ENCODE measurements at regions not wholly inside any gene's neighbourhood (a gene's known extent, or its start where the extent isn't known, plus 50 kb on each side); places are given as distances from the start of the nearest gene placed in this dataset.

DNA sequence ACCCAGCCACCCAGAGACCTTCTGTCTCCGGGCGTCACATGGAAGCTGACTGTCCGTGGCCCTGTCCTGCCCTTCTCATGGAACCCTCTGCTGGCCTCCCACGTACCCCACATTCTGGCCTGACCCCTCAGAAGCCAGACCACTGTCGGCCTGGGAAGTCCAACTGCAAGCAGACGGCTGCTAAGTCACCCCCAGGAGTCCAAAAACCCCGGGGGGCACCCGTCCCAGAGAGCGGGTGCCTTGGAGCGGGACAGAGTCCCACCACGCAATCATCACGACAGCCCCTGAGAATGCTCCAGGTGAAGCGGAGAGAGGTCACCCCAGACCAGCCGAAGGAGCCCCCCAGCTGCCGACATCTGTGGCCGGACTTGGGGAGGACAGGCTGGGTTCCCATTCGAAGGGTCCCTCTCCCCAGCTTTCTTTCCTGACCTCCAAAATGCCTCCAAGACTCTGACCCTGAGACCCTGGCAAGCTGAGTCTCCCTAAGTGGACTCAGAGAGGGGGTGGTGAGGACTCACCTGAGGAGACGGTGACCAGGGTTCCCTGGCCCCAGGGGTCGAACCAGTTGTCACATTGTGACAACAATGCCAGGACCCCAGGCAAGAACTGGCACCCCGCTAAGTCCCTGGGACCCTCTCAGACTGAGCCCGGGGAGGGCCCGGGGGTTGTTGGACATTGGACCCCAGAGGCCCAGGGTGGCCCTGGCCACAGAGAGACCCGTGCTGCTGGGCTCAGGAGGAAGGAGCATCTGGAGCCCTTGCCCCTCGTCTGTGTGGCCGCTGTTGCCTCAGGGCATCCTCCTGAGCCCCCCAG, 337.1 kb downstream of the TMEM121 start (continued):
- TF ChIP-seq RAD21 (IDR thresholded peaks at IDR 0.05 in 1 of 2, conservative IDR thresholded peaks at IDR 0.05 in 1 of 2; ENCODE audit: low read depth in 2 of 2, low read length in 2 of 2) (no peak), KDM4A (IDR thresholded peaks at IDR 0.05; ENCODE audit: low read depth, low read length, severe bottlenecking) (no peak), MAFK (IDR thresholded peaks at IDR 0.05; ENCODE audit: low read depth, low read length) (no peak)
- TF ChIP-seq, protein P1, sequence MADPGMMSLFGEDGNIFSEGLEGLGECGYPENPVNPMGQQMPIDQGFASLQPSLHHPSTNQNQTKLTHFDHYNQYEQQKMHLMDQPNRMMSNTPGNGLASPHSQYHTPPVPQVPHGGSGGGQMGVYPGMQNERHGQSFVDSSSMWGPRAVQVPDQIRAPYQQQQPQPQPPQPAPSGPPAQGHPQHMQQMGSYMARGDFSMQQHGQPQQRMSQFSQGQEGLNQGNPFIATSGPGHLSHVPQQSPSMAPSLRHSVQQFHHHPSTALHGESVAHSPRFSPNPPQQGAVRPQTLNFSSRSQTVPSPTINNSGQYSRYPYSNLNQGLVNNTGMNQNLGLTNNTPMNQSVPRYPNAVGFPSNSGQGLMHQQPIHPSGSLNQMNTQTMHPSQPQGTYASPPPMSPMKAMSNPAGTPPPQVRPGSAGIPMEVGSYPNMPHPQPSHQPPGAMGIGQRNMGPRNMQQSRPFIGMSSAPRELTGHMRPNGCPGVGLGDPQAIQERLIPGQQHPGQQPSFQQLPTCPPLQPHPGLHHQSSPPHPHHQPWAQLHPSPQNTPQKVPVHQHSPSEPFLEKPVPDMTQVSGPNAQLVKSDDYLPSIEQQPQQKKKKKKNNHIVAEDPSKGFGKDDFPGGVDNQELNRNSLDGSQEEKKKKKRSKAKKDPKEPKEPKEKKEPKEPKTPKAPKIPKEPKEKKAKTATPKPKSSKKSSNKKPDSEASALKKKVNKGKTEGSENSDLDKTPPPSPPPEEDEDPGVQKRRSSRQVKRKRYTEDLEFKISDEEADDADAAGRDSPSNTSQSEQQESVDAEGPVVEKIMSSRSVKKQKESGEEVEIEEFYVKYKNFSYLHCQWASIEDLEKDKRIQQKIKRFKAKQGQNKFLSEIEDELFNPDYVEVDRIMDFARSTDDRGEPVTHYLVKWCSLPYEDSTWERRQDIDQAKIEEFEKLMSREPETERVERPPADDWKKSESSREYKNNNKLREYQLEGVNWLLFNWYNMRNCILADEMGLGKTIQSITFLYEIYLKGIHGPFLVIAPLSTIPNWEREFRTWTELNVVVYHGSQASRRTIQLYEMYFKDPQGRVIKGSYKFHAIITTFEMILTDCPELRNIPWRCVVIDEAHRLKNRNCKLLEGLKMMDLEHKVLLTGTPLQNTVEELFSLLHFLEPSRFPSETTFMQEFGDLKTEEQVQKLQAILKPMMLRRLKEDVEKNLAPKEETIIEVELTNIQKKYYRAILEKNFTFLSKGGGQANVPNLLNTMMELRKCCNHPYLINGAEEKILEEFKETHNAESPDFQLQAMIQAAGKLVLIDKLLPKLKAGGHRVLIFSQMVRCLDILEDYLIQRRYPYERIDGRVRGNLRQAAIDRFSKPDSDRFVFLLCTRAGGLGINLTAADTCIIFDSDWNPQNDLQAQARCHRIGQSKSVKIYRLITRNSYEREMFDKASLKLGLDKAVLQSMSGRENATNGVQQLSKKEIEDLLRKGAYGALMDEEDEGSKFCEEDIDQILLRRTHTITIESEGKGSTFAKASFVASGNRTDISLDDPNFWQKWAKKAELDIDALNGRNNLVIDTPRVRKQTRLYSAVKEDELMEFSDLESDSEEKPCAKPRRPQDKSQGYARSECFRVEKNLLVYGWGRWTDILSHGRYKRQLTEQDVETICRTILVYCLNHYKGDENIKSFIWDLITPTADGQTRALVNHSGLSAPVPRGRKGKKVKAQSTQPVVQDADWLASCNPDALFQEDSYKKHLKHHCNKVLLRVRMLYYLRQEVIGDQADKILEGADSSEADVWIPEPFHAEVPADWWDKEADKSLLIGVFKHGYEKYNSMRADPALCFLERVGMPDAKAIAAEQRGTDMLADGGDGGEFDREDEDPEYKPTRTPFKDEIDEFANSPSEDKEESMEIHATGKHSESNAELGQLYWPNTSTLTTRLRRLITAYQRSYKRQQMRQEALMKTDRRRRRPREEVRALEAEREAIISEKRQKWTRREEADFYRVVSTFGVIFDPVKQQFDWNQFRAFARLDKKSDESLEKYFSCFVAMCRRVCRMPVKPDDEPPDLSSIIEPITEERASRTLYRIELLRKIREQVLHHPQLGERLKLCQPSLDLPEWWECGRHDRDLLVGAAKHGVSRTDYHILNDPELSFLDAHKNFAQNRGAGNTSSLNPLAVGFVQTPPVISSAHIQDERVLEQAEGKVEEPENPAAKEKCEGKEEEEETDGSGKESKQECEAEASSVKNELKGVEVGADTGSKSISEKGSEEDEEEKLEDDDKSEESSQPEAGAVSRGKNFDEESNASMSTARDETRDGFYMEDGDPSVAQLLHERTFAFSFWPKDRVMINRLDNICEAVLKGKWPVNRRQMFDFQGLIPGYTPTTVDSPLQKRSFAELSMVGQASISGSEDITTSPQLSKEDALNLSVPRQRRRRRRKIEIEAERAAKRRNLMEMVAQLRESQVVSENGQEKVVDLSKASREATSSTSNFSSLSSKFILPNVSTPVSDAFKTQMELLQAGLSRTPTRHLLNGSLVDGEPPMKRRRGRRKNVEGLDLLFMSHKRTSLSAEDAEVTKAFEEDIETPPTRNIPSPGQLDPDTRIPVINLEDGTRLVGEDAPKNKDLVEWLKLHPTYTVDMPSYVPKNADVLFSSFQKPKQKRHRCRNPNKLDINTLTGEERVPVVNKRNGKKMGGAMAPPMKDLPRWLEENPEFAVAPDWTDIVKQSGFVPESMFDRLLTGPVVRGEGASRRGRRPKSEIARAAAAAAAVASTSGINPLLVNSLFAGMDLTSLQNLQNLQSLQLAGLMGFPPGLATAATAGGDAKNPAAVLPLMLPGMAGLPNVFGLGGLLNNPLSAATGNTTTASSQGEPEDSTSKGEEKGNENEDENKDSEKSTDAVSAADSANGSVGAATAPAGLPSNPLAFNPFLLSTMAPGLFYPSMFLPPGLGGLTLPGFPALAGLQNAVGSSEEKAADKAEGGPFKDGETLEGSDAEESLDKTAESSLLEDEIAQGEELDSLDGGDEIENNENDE (IDR thresholded peaks at IDR 0.05; ENCODE audit: insufficient replicate concordance, low read length) = no peak

All from H1 (cell line).